GM23338 (cell line): ENCODE measurements at regions not wholly inside any gene's neighbourhood (a gene's known extent, or its start where the extent isn't known, plus 50 kb on each side); places are given as distances from the start of the nearest gene placed in this dataset.

Source experiments
- CREB1 ChIP-seq: fragments of 250-450 bp; sonication (Bioruptor Pico); IDR thresholded peaks from 2 replicates; pipeline ENCODE4 v1.5.0; 2020; ENCODE audit warnings: low read depth, mild to moderate bottlenecking, moderate library complexity
- CTCF ChIP-seq, 2 experiments: fragments of 200-600 bp in 1 of 2; sonication (generic) in 1 of 2; conservative IDR thresholded peaks; 2 replicates each; pipeline versions ENCODE4 v1.5.1 to v1.6.1; 2016 to 2017; ENCODE audit warnings: antibody characterized with exemption in 2 of 2, low read depth in 2 of 2, mild to moderate bottlenecking in 2 of 2, moderate library complexity in 1 of 2
- EZH2 ChIP-seq: fragments of 200-600 bp; sonication (generic); IDR thresholded peaks from one replicate; pipeline ENCODE4 v1.8.0; 2017; ENCODE audit warnings: antibody characterized with exemption, mild to moderate bottlenecking, low read depth; ENCODE audit not compliant: unreplicated experiment
- EZH2phosphoT487 ChIP-seq: fragments of 200-600 bp; sonication (generic); IDR thresholded peaks from one replicate; pipeline ENCODE4 v1.8.1; 2018; ENCODE audit warnings: antibody characterized with exemption; ENCODE audit not compliant: unreplicated experiment
- POLR2AphosphoS5 ChIP-seq: IDR thresholded peaks from 2 replicates; pipeline ENCODE4 v1.6.1; 2016; ENCODE audit warnings: antibody characterized with exemption, low read depth

- TF ChIP-seq CTCF (conservative IDR thresholded peaks at IDR 0.05; ENCODE audit: low read depth in 2 of 2) (no peak), EZH2phosphoT487 (no peak), POLR2AphosphoS5 (no peak), CREB1 (no peak), EZH2 (no peak)
Measured at GRCh38 chr6:90885611-90886056, 298.8 kb upstream of the MAP3K7 start.
